Adrenal gland (tissue), 9 donors: ENCODE measurements at regions not wholly inside any gene's neighbourhood (a gene's known extent, or its start where the extent isn't known, plus 50 kb on each side); places are given as distances from the start of the nearest gene placed in this dataset.
"Not testable (repeated sequence)": the region's sequence is repeated elsewhere in the genome, so short reads cannot be mapped to it uniquely, and the experiment has no call there.

Experiments used
- DNase-seq, 7 donors: peaks; one replicate each; pipeline ENCODE4 v3.0.0-alpha.2; 2019 to 2020
- H3K27ac ChIP-seq, 5 donors: fragments of 200-600 bp; sonication (generic) in 4 of 5; 1 replicate in 3 of 5; 2 replicates in 2 of 5; pipeline versions ENCODE4 v1.5.1 to v1.8.0; 2016 to 2020; ENCODE audit warnings: mild to moderate bottlenecking in 1 of 5
- H3K27me3 ChIP-seq: fragments of 200-600 bp; 2 replicates; pipeline ENCODE4 v1.8.0; 2021
- H3K36me3 ChIP-seq, 2 donors: fragments of 200-600 bp; replicated peaks in 1 of 2; 1 replicate in 1 of 2; 2 replicates in 1 of 2; pipeline versions ENCODE4 v1.5.1 to v1.8.0; 2018 to 2022
- H3K4me1 ChIP-seq, 2 donors: fragments of 200-600 bp; replicated peaks in 1 of 2; 1 replicate in 1 of 2; 2 replicates in 1 of 2; pipeline versions ENCODE4 v1.5.1 to v1.8.0; 2018 to 2021
- H3K4me3 ChIP-seq, 4 donors: fragments of 200-600 bp; sonication (generic) in 3 of 4; one replicate each; pipeline ENCODE4 v1.5.1; 2016 to 2018
- H3K9me3 ChIP-seq, 3 donors: fragments of 200-600 bp; sonication (generic) in 1 of 3; replicated peaks in 1 of 3; 1 replicate in 2 of 3; 2 replicates in 1 of 3; pipeline versions ENCODE4 v1.5.1 to v1.8.0; 2016 to 2021
- CTCF ChIP-seq, 6 experiments: fragments of 450-650 bp in 4 of 6; fragments of 200-600 bp in 2 of 6; sonication (generic) in 1 of 6; IDR thresholded peaks; 1 replicate in 5 of 6; 2 replicates in 1 of 6; pipeline versions ENCODE4 v1.5.1 to v1.8.0; 2016 to 2021; ENCODE audit warnings: antibody characterized with exemption in 6 of 6, mild to moderate bottlenecking in 2 of 6, moderate library complexity in 1 of 6
- POLR2A ChIP-seq, 2 donors: fragments of 450-650 bp; IDR thresholded peaks; one replicate each; pipeline ENCODE4 v1.6.1; 2017; ENCODE audit warnings: antibody characterized with exemption in 2 of 2, mild to moderate bottlenecking in 2 of 2, moderate library complexity in 1 of 2
- WGBS, 4 donors: extraction: QIAGEN DNeasy Blood & Tissue Kit in 2 of 4; methylation state at CpG; one replicate each; pipeline versions ENCODE4 v1.1.5 to v1.1.7; 2013 to 2017; 5-methylcytosine and 5-hydroxymethylcytosine counted together
- intact Hi-C, 2 donors: fragments of 100-400 bp; cut with DNase I; formaldehyde crosslinking; loops; one replicate each; pipeline versions ENCODE4 v1.14.1 to v1.15.0; 2022 to 2023
- donor health status: healthy with polysubstance abuse.
- donor health status: Bipolar disorder and iron deficiency.
- donor health status: DM: yes; HTN: yes; CAD: no.
- donor health status: DM: no; HTN: no; CAD: no.
- donor health status: DM: no; HTN: no; CAD: no.

GRCh38 chrX:109184506-109185139 lies 297.3 kb downstream of the GUCY2F start:
- no peak for DNase-seq
- no peaks in the 10 kb centered on the region for H3K4me1 ChIP-seq
- H3K9me3 ChIP-seq: no peaks in the 10 kb centered on the region
- intact Hi-C loops: no loop called here
- no peak overlapping the region for H3K27ac ChIP-seq
- no peaks in the 10 kb centered on the region for H3K27me3 ChIP-seq
- no peak overlapping the region for H3K4me3 ChIP-seq
- no peak for TF ChIP-seq POLR2A (IDR thresholded peaks at IDR 0.05)
- TF ChIP-seq CTCF (IDR thresholded peaks at IDR 0.05): no peak
- H3K36me3 ChIP-seq: no peaks in the 10 kb centered on the region

- Histone ChIP-seq H3K36me3 (no peaks in the 10 kb centered on the region), H3K27me3 (no peaks in the 10 kb centered on the region), H3K27ac (no peak overlapping the region), H3K4me1 (no peaks in the 10 kb centered on the region), H3K4me3 (no peak overlapping the region), H3K9me3 (no peaks in the 10 kb centered on the region)
- TF ChIP-seq CTCF (IDR thresholded peaks at IDR 0.05) (no peak), POLR2A (IDR thresholded peaks at IDR 0.05) (no peak)
- DNase-seq: no peak
- 72 to 89% (median 79%) methylated on average over 1 to 4 of the region's 4 CpGs for WGBS, 4 donors
- intact Hi-C loops: no loop called here
Observed at GRCh38 chrX:109172091-109172602, 309.7 kb downstream of the GUCY2F start.

GRCh38 chrX:109155161-109155560 lies 326.7 kb downstream of the GUCY2F start:
- intact Hi-C loops: no loop called here
- TF ChIP-seq POLR2A (IDR thresholded peaks at IDR 0.05): no peak
- no peak for TF ChIP-seq CTCF (IDR thresholded peaks at IDR 0.05)
- WGBS, 4 donors: 40 to 58% (median 50%) methylated on average over 1 of the region's 1 CpG

GRCh38 chrX:109144173-109144572 lies 337.7 kb downstream of the GUCY2F start:
- H3K36me3 ChIP-seq, H3K27me3 ChIP-seq, H3K27ac ChIP-seq, H3K4me3 ChIP-seq, H3K4me1 ChIP-seq, H3K9me3 ChIP-seq, intact Hi-C loops, DNase-seq: not testable (repeated sequence)
- 67 to 84% (median 78%) methylated on average over 1 of the region's 1 CpG for WGBS, 4 donors

More at GRCh38 chrX:109155161-109155560, 326.7 kb downstream of the GUCY2F start:
- Histone ChIP-seq H3K9me3 (no peaks in the 10 kb centered on the region), H3K36me3 (no peaks in the 10 kb centered on the region), H3K27ac (no peak overlapping the region), H3K27me3 (peaks cover 19% of the 10 kb centered on the region), H3K4me1 (no peaks in the 10 kb centered on the region), H3K4me3 (no peak overlapping the region)
- no peak for DNase-seq

GRCh38 chrX:109140463-109140862 lies 341.4 kb downstream of the GUCY2F start:
- TF ChIP-seq POLR2A (IDR thresholded peaks at IDR 0.05) (no peak), CTCF (IDR thresholded peaks at IDR 0.05) (no peak)
- no peaks in the 10 kb centered on the region for H3K27me3 ChIP-seq
- no peaks in the 10 kb centered on the region for H3K9me3 ChIP-seq
- no peak overlapping the region for H3K27ac ChIP-seq
- H3K4me3 ChIP-seq: no peak overlapping the region
- DNase-seq: no peak
- no peaks in the 10 kb centered on the region for H3K36me3 ChIP-seq
- intact Hi-C loops: no loop called here
- H3K4me1 ChIP-seq: no peaks in the 10 kb centered on the region
